ENCODE measurements at regions not wholly inside any gene's neighbourhood (a gene's known extent, or its start where the extent isn't known, plus 50 kb on each side); places are given as distances from the start of the nearest gene placed in this dataset.

DNA sequence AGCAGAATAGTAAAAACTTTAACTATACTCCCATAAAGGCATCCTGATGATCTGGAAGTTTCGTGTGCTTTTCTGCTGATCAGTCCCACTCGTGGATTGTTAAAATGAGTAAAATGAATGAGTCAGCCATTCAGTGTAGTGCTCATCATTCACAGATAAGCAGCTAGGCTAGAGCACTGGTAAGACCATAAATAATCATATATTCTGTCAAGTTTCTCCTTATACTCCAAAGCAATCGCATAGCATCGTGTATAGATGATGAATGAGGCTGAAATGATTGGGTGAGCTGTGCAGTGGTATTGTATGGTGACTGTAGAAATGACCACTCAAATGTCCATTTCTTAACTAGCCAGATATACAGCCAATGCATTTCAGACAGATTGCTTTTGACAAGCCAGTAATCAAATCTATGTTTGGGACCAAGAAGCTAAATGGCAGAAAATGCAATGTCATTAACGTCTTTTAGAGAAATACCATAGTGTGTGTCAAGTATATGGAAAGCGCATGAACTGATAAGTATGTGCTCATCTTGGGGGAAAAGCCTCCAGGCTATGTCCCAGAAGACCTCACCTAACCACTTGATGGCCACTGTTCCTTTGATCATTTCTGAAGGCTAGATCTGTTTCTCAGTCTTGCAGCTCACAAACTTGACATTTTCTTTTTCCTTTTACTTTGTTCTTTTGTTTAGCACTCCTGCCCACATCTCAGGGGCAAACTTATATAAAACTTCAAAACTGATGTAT is 227.2 kb upstream of the FAM3C start:
- no peak for TF ChIP-seq CTCF (IDR thresholded peaks at IDR 0.05)
- TF ChIP-seq POLR2AphosphoS5 (IDR thresholded peaks at IDR 0.05): no peak
- no peak for TF ChIP-seq EP300 (IDR thresholded peaks at IDR 0.05)
- no peak for TF ChIP-seq POLR2A (IDR thresholded peaks at IDR 0.05; ENCODE audit: low read depth)

All from esophagus muscularis mucosa (tissue), 4 donors.